ENCODE measurements at regions not wholly inside any gene's neighbourhood (a gene's known extent, or its start where the extent isn't known, plus 50 kb on each side); places are given as distances from the start of the nearest gene placed in this dataset.
A peak's percentile ranks its signal among the peaks of the same experiment; 100 is the strongest.

- intact Hi-C loops (cut with DNase I; ENCODE audit: low total_unique reads) = loop anchor here (5.0 kb wide), 1 partner anchor 740 kb away; no protein-coding TSS in a partner anchor
- Histone ChIP-seq H3K27ac (no peak overlapping the region), H3K9me3 (no peaks in the 10 kb centered on the region), H3K27me3 (replicated peaks in 1 of 7) (no peaks in the 10 kb centered on the region), H3K4me3 (no peak overlapping the region), H3K36me3 (no peaks in the 10 kb centered on the region), H3K4me1 (peaks cover 0 to 12% (median 4%) of the 10 kb centered on the region in 6 donors)
- TF ChIP-seq POLR2AphosphoS5 (IDR thresholded peaks at IDR 0.05) (no peak), CTCF (IDR thresholded peaks at IDR 0.05 in 8 of 11, conservative IDR thresholded peaks at IDR 0.05 in 3 of 11) (no peak), POLR2A (IDR thresholded peaks at IDR 0.05) (no peak)
- DNase-seq = no peak
- WGBS, 5 donors = 64 to 81% (median 75%) methylated on average over 8 of the region's 8 CpGs
Observed at GRCh38 chr13:39941911-39942551, 286.6 kb downstream of the COG6 start.

- Histone ChIP-seq H3K36me3 (no peaks in the 10 kb centered on the region), H3K27ac (no peak overlapping the region), H3K9me3 (no peaks in the 10 kb centered on the region), H3K4me3 (no peak overlapping the region), H3K4me1 (peaks cover 0 to 12% (median 4%) of the 10 kb centered on the region in 6 donors), H3K27me3 (replicated peaks in 1 of 7) (no peaks in the 10 kb centered on the region)
- DNase-seq = peak; percentile 87
- no peak for TF ChIP-seq POLR2AphosphoS5 (IDR thresholded peaks at IDR 0.05)
- no peak for TF ChIP-seq POLR2A (IDR thresholded peaks at IDR 0.05)
- TF ChIP-seq CTCF (IDR thresholded peaks at IDR 0.05 in 8 of 11, conservative IDR thresholded peaks at IDR 0.05 in 3 of 11) = peak; percentile 36 to 87 (median 84)
- 47 to 63% (median 54%) methylated on average over 12 of the region's 12 CpGs for WGBS, 5 donors
- intact Hi-C loops (cut with DNase I; ENCODE audit: low total_unique reads) = loop anchor here (5.0 kb wide), 1 partner anchor 740 kb away; no protein-coding TSS in a partner anchor
Observed at GRCh38 chr13:39942552-39943273, 287.3 kb downstream of the COG6 start.

- Histone ChIP-seq H3K9me3 (no peaks in the 10 kb centered on the region), H3K4me3 (no peak overlapping the region), H3K27me3 (replicated peaks in 1 of 7) (no peaks in the 10 kb centered on the region), H3K4me1 (peaks cover 0 to 12% (median 4%) of the 10 kb centered on the region in 6 donors), H3K27ac (no peak overlapping the region), H3K36me3 (no peaks in the 10 kb centered on the region)
- 58 to 90% (median 72%) methylated on average over 6 of the region's 6 CpGs for WGBS, 5 donors
- intact Hi-C loops (cut with DNase I; ENCODE audit: low total_unique reads) = loop anchor here (5.0 kb wide), 1 partner anchor 739 kb away; no protein-coding TSS in a partner anchor
- no peak for DNase-seq
- TF ChIP-seq CTCF (IDR thresholded peaks at IDR 0.05 in 8 of 11, conservative IDR thresholded peaks at IDR 0.05 in 3 of 11) (no peak), POLR2A (IDR thresholded peaks at IDR 0.05) (no peak), POLR2AphosphoS5 (IDR thresholded peaks at IDR 0.05) (no peak)
Observed at GRCh38 chr13:39943711-39944110, 288.2 kb downstream of the COG6 start.

DNA sequence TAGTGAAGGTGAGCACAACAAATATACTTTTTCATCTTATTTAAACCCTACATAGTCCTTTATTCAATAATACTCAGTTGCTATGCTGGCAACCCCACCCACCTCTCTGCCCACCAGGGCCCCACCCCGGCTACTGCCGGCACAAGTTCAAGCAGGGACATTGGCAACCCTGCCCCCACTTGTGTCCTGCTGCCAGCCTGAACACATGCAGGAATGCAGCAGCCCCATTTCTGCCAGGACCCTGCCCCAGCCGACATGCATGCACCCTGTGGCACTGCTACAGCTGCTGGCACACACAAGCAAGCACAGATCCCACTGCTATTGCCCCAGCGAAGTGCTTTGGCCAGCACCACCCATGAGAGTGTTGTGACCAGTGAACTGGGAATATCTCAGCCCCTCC is 289.8 kb downstream of the COG6 start:
- Histone ChIP-seq H3K4me3 (no peak overlapping the region), H3K27ac (no peak overlapping the region), H3K4me1 (peaks cover 0 to 12% (median 4%) of the 10 kb centered on the region in 6 donors), H3K9me3 (no peaks in the 10 kb centered on the region), H3K27me3 (replicated peaks in 1 of 7) (no peaks in the 10 kb centered on the region), H3K36me3 (no peaks in the 10 kb centered on the region)
- intact Hi-C loops (cut with DNase I; ENCODE audit: low total_unique reads) = no loop called here
- DNase-seq = no peak
- WGBS, 5 donors = 82 to 91% (median 87%) methylated on average over 4 of the region's 4 CpGs
- TF ChIP-seq POLR2A (IDR thresholded peaks at IDR 0.05) (no peak), POLR2AphosphoS5 (IDR thresholded peaks at IDR 0.05) (no peak), CTCF (IDR thresholded peaks at IDR 0.05 in 8 of 11, conservative IDR thresholded peaks at IDR 0.05 in 3 of 11) (no peak)
